MM.1S (cell line): ENCODE measurements at regions not wholly inside any gene's neighbourhood (a gene's known extent, or its start where the extent isn't known, plus 50 kb on each side); places are given as distances from the start of the nearest gene placed in this dataset.

Experiments used
- DNase-seq: peaks from one replicate; pipeline ENCODE4 v3.0.0-alpha.2; 2015
- H2AFZ ChIP-seq: fragments of 300-600 bp; sonication (generic); 2 replicates; pipeline ENCODE4 v1.6.0; 2016; ENCODE audit warnings: antibody characterized with exemption, low read length
- H3F3A ChIP-seq: fragments of 300-600 bp; sonication (generic); 2 replicates; pipeline ENCODE4 v1.6.1; 2016; ENCODE audit warnings: mild to moderate bottlenecking, antibody characterized with exemption, low read length, moderate library complexity, mixed read lengths; ENCODE audit not compliant: insufficient read depth
- H3K27ac ChIP-seq: fragments of 300-600 bp; sonication (generic); 2 replicates; pipeline ENCODE4 v1.5.1; 2016; ENCODE audit warnings: mild to moderate bottlenecking, low read length
- H3K27me3 ChIP-seq: fragments of 300-600 bp; sonication (generic); replicated peaks from 2 replicates; pipeline ENCODE4 v1.6.0; 2016; ENCODE audit warnings: low read length; ENCODE audit not compliant: insufficient read depth
- H3K36me3 ChIP-seq: fragments of 300-600 bp; sonication (generic); replicated peaks from 2 replicates; pipeline ENCODE4 v1.6.1; 2016; ENCODE audit warnings: mild to moderate bottlenecking, low read length, mixed read lengths; ENCODE audit not compliant: insufficient read depth
- H3K4me1 ChIP-seq: fragments of 300-600 bp; sonication (generic); 2 replicates; pipeline ENCODE4 v1.6.1; 2016; ENCODE audit warnings: low read length, mixed read lengths
- H3K4me2 ChIP-seq: fragments of 300-600 bp; sonication (generic); 2 replicates; pipeline ENCODE4 v1.6.0; 2016; ENCODE audit warnings: low read depth, low read length
- H3K4me3 ChIP-seq: fragments of 300-600 bp; sonication (generic); 2 replicates; pipeline ENCODE4 v1.5.1; 2016; ENCODE audit warnings: low read length, mixed read lengths
- H3K79me2 ChIP-seq: fragments of 300-600 bp; sonication (generic); 2 replicates; pipeline ENCODE4 v1.6.1; 2016; ENCODE audit warnings: mixed run types, low read length, mixed read lengths
- H3K9ac ChIP-seq: fragments of 300-600 bp; sonication (generic); 2 replicates; pipeline ENCODE4 v1.6.1; 2016; ENCODE audit warnings: low read length, mixed read lengths
- H3K9me2 ChIP-seq: fragments of 300-600 bp; sonication (generic); replicated peaks from 2 replicates; pipeline ENCODE4 v1.6.1; 2016; ENCODE audit warnings: mild to moderate bottlenecking, low read length, mixed read lengths; ENCODE audit not compliant: insufficient read depth
- H3K9me3 ChIP-seq: fragments of 300-600 bp; sonication (generic); replicated peaks from 2 replicates; pipeline ENCODE4 v1.6.1; 2016; ENCODE audit warnings: mild to moderate bottlenecking, low read length, mixed read lengths; ENCODE audit not compliant: insufficient read depth
- H4K20me1 ChIP-seq: fragments of 300-600 bp; sonication (generic); 2 replicates; pipeline ENCODE4 v1.6.1; 2016; ENCODE audit warnings: mild to moderate bottlenecking, low read length, moderate library complexity, mixed read lengths; ENCODE audit not compliant: insufficient read depth
- EZH2 ChIP-seq: fragments of 300-600 bp; sonication (generic); optimal IDR thresholded peaks from 2 replicates; pipeline ENCODE3; 2017; ENCODE audit warnings: low read depth, mild to moderate bottlenecking, antibody characterized with exemption, low read length, mixed read lengths
- EZH2phosphoT487 ChIP-seq: fragments of 300-600 bp; sonication (generic); IDR thresholded peaks from 2 replicates; pipeline ENCODE4 v1.6.1; 2018; ENCODE audit warnings: antibody characterized with exemption, low read length
- TF ChIP-seq, protein P1 (sequence below): fragments of 300-600 bp; sonication (generic); IDR thresholded peaks from 2 replicates; pipeline ENCODE4 v1.5.1; 2016; ENCODE audit warnings: antibody characterized with exemption, low read length, mixed read lengths

DNA sequence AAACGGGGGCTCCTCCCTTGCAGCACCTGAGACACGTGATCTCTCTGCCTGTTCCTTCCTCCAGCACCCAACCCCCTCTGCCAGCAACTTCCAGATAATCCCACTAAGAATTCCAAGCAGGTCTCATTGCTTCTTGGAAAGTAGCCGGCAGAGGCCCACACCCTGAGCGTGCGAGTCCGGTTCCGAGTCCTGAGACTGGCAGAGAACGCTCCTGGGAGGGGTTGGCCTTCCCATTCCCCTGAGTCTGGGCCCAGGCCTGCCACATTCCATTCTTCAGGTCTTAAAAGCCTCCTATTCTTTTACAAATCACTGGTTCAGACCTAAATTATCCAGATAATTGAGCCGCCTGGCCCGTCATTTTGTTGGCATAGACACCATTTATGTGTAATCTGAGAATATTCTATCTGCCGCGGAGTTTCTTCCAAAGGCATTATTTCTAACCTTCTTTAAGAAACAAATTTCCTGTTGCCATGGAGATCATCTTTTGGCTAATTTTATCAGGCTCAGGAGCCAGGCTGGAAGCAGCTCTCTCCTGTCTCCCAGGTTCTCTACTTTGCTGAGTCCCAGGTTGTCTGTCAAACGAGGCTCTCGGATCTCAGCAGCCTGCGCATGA lies 165.4 kb downstream of the MYCN start:
- no peaks in the 10 kb centered on the region for H3K27me3 ChIP-seq
- no peaks in the 10 kb centered on the region for H4K20me1 ChIP-seq
- H3K27ac ChIP-seq, result no peak overlapping the region
- no peaks in the 10 kb centered on the region for H3K4me1 ChIP-seq
- TF ChIP-seq EZH2phosphoT487, result no peak
- TF ChIP-seq EZH2, result no peak
- TF ChIP-seq, protein P1, sequence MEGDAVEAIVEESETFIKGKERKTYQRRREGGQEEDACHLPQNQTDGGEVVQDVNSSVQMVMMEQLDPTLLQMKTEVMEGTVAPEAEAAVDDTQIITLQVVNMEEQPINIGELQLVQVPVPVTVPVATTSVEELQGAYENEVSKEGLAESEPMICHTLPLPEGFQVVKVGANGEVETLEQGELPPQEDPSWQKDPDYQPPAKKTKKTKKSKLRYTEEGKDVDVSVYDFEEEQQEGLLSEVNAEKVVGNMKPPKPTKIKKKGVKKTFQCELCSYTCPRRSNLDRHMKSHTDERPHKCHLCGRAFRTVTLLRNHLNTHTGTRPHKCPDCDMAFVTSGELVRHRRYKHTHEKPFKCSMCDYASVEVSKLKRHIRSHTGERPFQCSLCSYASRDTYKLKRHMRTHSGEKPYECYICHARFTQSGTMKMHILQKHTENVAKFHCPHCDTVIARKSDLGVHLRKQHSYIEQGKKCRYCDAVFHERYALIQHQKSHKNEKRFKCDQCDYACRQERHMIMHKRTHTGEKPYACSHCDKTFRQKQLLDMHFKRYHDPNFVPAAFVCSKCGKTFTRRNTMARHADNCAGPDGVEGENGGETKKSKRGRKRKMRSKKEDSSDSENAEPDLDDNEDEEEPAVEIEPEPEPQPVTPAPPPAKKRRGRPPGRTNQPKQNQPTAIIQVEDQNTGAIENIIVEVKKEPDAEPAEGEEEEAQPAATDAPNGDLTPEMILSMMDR, result no peak
- no peak overlapping the region for H3K9ac ChIP-seq
- no peaks in the 10 kb centered on the region for H3K9me3 ChIP-seq
- no peak overlapping the region for H2AFZ ChIP-seq
- no peak for DNase-seq
- H3F3A ChIP-seq, result no peaks in the 10 kb centered on the region
- no peak overlapping the region for H3K4me3 ChIP-seq
- H3K9me2 ChIP-seq, result no peaks in the 10 kb centered on the region
- H3K36me3 ChIP-seq, result no peaks in the 10 kb centered on the region
- H3K4me2 ChIP-seq, result no peak overlapping the region
- no peaks in the 10 kb centered on the region for H3K79me2 ChIP-seq

DNA sequence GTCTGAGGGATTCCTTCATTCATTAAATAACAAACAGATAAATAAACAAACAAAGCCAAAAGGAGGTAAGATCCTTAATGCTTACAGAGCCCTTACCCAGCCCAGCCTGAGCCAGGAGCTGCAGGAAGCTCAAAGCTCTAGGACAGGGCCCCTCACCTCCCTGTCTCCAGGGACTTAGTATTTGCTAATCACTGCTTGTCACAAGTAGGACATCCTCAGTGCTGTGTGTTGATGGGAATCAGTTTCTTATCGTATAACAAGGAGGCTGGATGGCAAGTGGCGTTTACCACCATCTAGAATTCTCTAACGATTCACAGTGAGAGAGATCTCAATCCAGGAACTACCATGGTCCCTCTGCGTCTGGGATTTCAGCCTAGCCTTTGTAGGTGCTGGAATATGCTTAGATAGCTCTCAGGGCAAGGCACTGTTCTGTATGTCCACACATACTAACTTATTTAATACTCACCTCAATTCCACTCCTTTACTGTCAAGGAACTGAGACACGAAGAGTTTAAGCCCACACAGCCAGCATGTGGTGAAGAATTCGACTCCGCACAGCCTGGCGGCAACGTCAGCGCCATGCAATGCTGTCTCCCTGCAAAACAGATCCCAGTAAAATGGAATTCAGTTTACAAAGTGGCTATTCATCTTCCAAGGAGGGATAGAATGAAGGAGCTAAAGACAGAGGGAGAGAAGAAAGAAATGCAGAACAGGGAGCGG lies 164.8 kb downstream of the MYCN start:
- Histone ChIP-seq H3K9ac (no peak overlapping the region), H3K27ac (no peak overlapping the region), H3K4me3 (no peak overlapping the region), H3K79me2 (no peaks in the 10 kb centered on the region), H3K9me3 (no peaks in the 10 kb centered on the region), H3K4me1 (no peaks in the 10 kb centered on the region), H3K4me2 (no peak overlapping the region), H3F3A (no peaks in the 10 kb centered on the region), H3K27me3 (no peaks in the 10 kb centered on the region), H3K9me2 (no peaks in the 10 kb centered on the region), H2AFZ (no peak overlapping the region), H3K36me3 (no peaks in the 10 kb centered on the region), H4K20me1 (no peaks in the 10 kb centered on the region)
- DNase-seq, result no peak
- TF ChIP-seq EZH2, result no peak
- TF ChIP-seq, protein P1, result no peak
- TF ChIP-seq EZH2phosphoT487, result no peak

DNA sequence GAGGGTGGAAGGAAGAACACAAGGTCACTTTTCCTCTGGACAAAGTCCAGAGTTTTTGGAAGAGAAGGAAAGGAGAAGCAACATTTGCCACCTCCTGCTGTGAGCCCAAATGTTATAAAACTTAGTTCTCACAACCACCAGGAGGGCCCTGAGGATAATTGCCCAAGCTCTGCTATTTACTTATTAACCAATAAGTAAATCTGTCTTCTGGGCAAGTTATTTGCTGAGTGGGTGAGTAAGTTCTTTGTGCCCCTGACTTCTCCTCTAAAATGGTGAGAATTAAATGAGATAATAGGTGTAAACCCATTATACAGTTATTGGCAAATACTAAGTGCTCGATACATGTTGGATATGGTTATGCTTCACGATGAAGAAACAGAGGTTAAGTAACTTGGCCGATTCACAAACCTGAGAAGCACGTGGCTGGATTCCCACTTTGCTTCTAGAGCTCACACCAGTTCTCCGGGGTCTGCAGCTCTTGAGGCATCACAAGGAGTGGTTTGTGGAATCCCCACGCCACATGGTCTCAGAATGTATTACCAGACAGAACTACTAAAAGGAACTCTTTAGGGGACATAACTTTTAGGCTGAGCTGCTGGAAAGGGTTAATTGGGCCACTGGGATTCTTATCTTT lies 164.1 kb downstream of the MYCN start:
- H2AFZ ChIP-seq, result no peak overlapping the region
- H3K27me3 ChIP-seq, result no peaks in the 10 kb centered on the region
- DNase-seq, result no peak
- H3K4me1 ChIP-seq, result no peaks in the 10 kb centered on the region
- H3K4me2 ChIP-seq, result no peak overlapping the region
- no peaks in the 10 kb centered on the region for H3K9me2 ChIP-seq
- no peak overlapping the region for H3K4me3 ChIP-seq
- no peak overlapping the region for H3K27ac ChIP-seq
- H3K36me3 ChIP-seq, result no peaks in the 10 kb centered on the region
- H3F3A ChIP-seq, result no peaks in the 10 kb centered on the region
- TF ChIP-seq EZH2 (no peak), EZH2phosphoT487 (no peak)
- TF ChIP-seq, protein P1, result no peak
- no peaks in the 10 kb centered on the region for H4K20me1 ChIP-seq
- no peaks in the 10 kb centered on the region for H3K9me3 ChIP-seq
- H3K79me2 ChIP-seq, result no peaks in the 10 kb centered on the region
- no peak overlapping the region for H3K9ac ChIP-seq
